AG04450 (cell line): ENCODE measurements at regions not wholly inside any gene's neighbourhood (a gene's known extent, or its start where the extent isn't known, plus 50 kb on each side); places are given as distances from the start of the nearest gene placed in this dataset.

Experiments
- CTCF ChIA-PET: fragments of 300-600, 350-600 bp; formaldehyde crosslinking; extraction: SDS; loops from one replicate; lab custom pipeline; 2022; ENCODE audit warnings: antibody characterized with exemption, inconsistent platforms; lab: Charles Lee
- POLR2A ChIA-PET: fragments of 350-600 bp; formaldehyde crosslinking; extraction: SDS; loops from one replicate; lab custom pipeline; 2021; ENCODE audit warnings: antibody characterized with exemption, inconsistent platforms; lab: Yijun Ruan, JAX
- DNase-seq: peaks from one replicate; pipeline ENCODE4 v3.0.0-alpha.2; 2011; ENCODE audit warnings: low read depth, low spot score
- H3K27ac ChIP-seq: one replicate; pipeline ENCODE4 v1.5.1; 2012; ENCODE audit warnings: low read depth, low read length, control low read depth
- H3K27me3 ChIP-seq: one replicate; pipeline ENCODE4 v1.6.0; 2012; ENCODE audit warnings: low read length; ENCODE audit not compliant: control insufficient read depth, insufficient read depth
- H3K4me3 ChIP-seq: 2 replicates; pipeline ENCODE4 v1.5.1; 2011; ENCODE audit warnings: mild to moderate bottlenecking, low read depth, low read length, control low read depth
- H3K9me3 ChIP-seq: 2 replicates; pipeline ENCODE4 v1.5.1; 2012; ENCODE audit warnings: low read length; ENCODE audit not compliant: control insufficient read depth, insufficient read depth
- CTCF ChIP-seq: IDR thresholded peaks from 2 replicates; pipeline ENCODE4 v1.5.1; 2011; ENCODE audit warnings: low read depth, low read length, control low read depth, inconsistent platforms

GRCh38 chr16:77539421-77540034 is 104.7 kb upstream of the ADAMTS18 start:
- TF ChIP-seq CTCF, result no peak
- no peak overlapping the region for H3K4me3 ChIP-seq
- ChIA-PET POLR2A (no interaction called here), CTCF (no interaction called here)
- no peaks in the 10 kb centered on the region for H3K9me3 ChIP-seq
- no peak overlapping the region for H3K27ac ChIP-seq
- no peak for DNase-seq
- no peaks in the 10 kb centered on the region for H3K27me3 ChIP-seq

- no peak overlapping the region for H3K4me3 ChIP-seq
- POLR2A ChIA-PET, result no interaction called here
- H3K9me3 ChIP-seq, result no peaks in the 10 kb centered on the region
- CTCF ChIA-PET, result no interaction called here
- H3K27me3 ChIP-seq, result no peaks in the 10 kb centered on the region
- H3K27ac ChIP-seq, result no peak overlapping the region
- DNase-seq, result no peak
- no peak for TF ChIP-seq CTCF
These were observed 105.8 kb upstream of the ADAMTS18 start for GRCh38 chr16:77540646-77541045.

GRCh38 chr16:77541165-77541564 is 106.3 kb upstream of the ADAMTS18 start:
- TF ChIP-seq CTCF, result no peak
- Histone ChIP-seq H3K27me3 (no peaks in the 10 kb centered on the region), H3K9me3 (no peaks in the 10 kb centered on the region), H3K4me3 (no peak overlapping the region), H3K27ac (no peak overlapping the region)
- CTCF ChIA-PET, result no interaction called here
- no peak for DNase-seq
- POLR2A ChIA-PET, result no interaction called here

GRCh38 chr16:77548151-77548550 is 113.3 kb upstream of the ADAMTS18 start:
- no peak for TF ChIP-seq CTCF
- H3K4me3 ChIP-seq, result no peak overlapping the region
- H3K27ac ChIP-seq, result no peak overlapping the region
- CTCF ChIA-PET, result no interaction called here
- H3K9me3 ChIP-seq, result no peaks in the 10 kb centered on the region
- H3K27me3 ChIP-seq, result no peaks in the 10 kb centered on the region
- DNase-seq, result no peak
- POLR2A ChIA-PET, result no interaction called here

- Histone ChIP-seq H3K4me3 (no peak overlapping the region), H3K27ac (no peak overlapping the region), H3K27me3 (no peaks in the 10 kb centered on the region), H3K9me3 (no peaks in the 10 kb centered on the region)
- CTCF ChIA-PET, result no interaction called here
- POLR2A ChIA-PET, result no interaction called here
- DNase-seq, result no peak
- no peak for TF ChIP-seq CTCF
These were observed 113.9 kb upstream of the ADAMTS18 start for GRCh38 chr16:77548766-77549165.
